ENCODE measurements at regions not wholly inside any gene's neighbourhood (a gene's known extent, or its start where the extent isn't known, plus 50 kb on each side); places are given as distances from the start of the nearest gene placed in this dataset.

DNA sequence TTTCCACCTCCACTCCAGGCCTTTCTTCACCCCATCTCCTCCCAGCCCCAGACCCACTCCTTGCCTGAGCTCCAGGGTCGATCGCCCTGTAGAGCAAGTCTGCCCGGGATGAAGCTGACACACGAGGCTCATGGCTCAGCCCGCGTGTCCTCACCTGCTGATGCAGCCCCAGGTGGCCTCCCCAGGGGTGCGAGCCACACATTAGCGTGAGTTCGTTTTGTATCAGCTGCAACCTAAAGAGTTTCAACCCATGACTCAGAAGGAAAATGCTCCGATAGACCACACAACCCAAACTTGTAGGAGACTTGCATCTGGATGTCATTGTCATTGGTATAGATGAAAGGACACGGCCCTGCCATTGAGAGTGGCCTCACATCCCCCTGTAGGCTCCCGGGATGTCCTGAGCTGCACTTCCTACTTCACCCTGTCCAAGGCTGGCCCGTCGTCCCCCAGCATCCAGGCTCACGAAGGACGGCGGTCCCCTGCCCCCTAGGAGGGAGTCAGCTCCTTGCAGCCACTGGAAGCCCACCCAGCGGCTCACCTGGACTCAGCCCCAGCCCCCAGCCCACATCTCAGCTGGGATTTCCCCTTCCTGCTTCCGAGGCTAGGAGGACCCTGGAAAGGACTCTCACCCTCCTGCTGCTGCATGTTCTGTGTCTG lies 97.7 kb downstream of the HTR5A start:
- no peak for TF ChIP-seq POLR2A (IDR thresholded peaks at IDR 0.05; ENCODE audit: low read depth, low read length)
- no peak for DNase-seq (ENCODE audit: insufficient read length, low spot score)
- no peak for FAIRE-seq

DNA sequence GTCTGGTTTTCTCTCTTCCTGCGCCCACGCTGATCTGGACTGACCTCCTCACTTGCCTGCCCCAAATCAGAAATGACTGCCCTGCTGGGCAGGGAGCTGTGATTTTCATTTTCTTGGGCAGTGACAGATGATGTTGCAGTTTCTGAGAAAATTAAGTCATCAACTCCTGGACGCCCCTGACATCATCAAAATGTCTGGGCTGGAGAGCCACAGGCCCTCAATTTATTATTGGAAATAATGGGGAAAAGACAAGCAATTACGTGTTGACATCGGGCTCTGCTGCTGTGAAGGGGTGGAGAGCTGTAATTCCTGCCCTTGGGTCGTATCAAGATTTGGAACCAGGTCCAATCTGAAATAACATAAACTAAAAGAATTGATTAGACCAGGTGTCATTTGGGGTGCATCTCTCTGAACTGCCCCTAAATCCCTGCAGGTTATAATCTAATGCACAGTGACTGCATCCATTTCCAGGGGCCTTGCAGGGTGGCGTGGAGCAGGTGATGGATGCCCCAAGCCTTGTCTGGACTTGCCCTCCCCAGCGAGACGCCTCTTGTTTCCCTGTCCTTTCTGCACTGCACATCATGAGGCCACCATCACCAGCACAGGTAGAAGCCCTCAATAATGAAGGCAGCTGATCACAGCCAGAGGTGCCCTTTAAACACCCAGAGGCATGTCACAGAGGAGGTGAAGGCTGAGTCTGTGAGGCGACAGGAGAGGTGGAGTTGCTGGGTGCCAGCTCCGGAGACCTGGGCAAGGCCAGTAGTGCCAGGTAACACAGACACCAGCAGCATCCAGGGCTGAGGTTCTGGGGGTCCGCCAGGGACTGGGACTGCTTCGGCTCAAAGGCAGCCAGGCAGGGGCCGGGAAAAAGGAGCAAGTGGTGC lies 98.7 kb downstream of the HTR5A start:
- no peak for FAIRE-seq
- no peak for DNase-seq (ENCODE audit: insufficient read length, low spot score)

GRCh38 chr7:155169498-155170065 lies 99.5 kb downstream of the HTR5A start:
- FAIRE-seq, result no peak
- DNase-seq (ENCODE audit: insufficient read length, low spot score), result no peak
- TF ChIP-seq POLR2A (IDR thresholded peaks at IDR 0.05; ENCODE audit: low read depth, low read length), result no peak

More for the DNA sequence above, 98.7 kb downstream of the HTR5A start:
- no peak for TF ChIP-seq POLR2A (IDR thresholded peaks at IDR 0.05; ENCODE audit: low read depth, low read length)

DNA sequence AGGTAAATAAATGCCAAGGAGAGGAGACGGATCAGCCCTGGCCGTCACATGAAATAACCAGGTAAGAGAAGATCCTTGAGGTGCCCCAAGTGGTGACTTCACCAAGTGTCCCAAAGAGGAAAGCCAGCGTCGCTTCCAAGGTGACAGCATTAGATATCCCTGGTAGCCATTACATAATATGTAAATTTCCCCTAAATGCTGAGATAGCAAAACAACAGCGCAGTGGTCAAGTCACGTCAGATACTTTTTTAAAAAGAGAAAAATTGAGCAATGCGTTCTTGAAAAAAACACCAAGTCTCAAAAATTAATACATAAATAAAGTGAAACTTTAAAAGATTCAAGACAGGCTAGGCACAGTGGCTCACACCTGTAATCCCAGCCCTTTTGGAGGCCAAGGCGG lies 100.2 kb downstream of the HTR5A start:
- DNase-seq (ENCODE audit: insufficient read length, low spot score) (no peak), FAIRE-seq (no peak)
- no peak for TF ChIP-seq POLR2A (IDR thresholded peaks at IDR 0.05; ENCODE audit: low read depth, low read length)

DNA sequence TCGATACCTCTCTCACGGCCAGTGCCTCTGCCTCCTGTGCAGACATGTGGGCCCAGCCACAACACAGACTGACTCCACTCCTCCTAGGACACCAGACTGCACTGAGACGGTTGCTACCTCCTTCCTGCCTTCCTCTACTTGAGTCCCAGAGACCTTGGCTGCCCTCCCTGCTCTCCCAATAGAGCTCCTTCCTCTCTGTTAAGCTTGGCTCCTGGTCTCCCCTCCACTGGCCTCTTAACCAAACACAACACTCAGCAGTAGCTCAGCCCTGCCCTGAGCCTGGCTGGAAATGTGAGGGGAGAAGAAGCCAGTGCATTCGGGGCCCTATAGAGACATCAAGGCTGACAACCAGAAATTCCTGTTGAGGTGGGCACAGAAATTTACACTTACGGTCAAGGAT lies 102.0 kb downstream of the HTR5A start:
- no peak for FAIRE-seq
- no peak for TF ChIP-seq POLR2A (IDR thresholded peaks at IDR 0.05; ENCODE audit: low read depth, low read length)
- DNase-seq (ENCODE audit: insufficient read length, low spot score), result no peak

GRCh38 chr7:155173905-155174304 lies 103.8 kb downstream of the HTR5A start:
- DNase-seq (ENCODE audit: insufficient read length, low spot score) (no peak), FAIRE-seq (no peak)
- no peak for TF ChIP-seq POLR2A (IDR thresholded peaks at IDR 0.05; ENCODE audit: low read depth, low read length)

DNA sequence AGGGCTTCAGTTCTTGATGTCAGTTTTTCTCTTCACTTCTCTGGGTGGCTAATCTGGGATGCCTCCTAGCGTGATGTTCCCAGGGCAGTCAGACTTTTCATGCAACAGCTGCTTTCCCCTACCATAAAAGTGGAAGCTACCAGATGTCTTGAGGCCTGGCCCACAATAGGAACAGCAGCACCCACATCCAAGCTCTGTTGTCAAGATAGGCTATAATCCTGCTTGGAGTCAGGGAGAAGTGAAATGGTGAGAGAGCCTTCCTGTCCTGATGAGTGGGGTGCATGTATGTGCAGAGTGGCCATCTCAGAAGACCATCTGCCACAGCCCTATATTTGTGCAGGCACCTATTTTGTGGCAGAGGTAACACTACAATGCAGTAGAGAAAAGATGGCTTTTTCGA lies 108.0 kb downstream of the HTR5A start:
- no peak for FAIRE-seq
- no peak for DNase-seq (ENCODE audit: insufficient read length, low spot score)
- no peak for TF ChIP-seq POLR2A (IDR thresholded peaks at IDR 0.05; ENCODE audit: low read depth, low read length)

GRCh38 chr7:155181768-155182167 lies 111.6 kb downstream of the HTR5A start:
- FAIRE-seq, result no peak
- DNase-seq (ENCODE audit: insufficient read length, low spot score), result no peak
- no peak for TF ChIP-seq POLR2A (IDR thresholded peaks at IDR 0.05; ENCODE audit: low read depth, low read length)

DNA sequence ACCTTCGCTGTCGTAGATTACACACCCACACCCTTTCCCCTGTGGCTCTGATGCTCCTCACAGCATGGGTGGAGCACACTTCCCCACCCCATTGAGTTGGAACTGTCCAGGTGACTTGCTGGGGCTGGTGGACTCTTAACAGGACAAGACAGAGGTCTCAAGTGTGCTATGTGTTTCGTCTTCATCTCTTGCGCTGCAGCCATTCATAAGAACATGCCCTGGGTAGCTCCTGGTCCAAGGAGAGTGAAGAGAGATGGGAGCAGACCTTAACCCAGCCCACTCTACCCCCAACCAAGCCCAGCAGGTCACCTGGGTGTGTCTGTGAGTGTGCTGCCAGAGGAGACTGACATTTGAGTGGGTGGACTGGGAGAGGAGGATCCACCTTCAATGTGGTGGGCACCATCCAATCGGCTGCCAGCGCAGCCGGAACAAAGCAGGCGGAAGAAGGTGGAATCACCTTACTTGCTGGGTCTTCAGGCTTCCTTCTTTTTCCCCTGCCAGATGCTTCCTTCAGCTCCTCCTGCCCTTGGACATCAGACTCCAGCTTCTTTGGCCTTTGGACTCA lies 112.4 kb downstream of the HTR5A start:
- FAIRE-seq (no peak), DNase-seq (ENCODE audit: insufficient read length, low spot score) (no peak)
- TF ChIP-seq POLR2A (IDR thresholded peaks at IDR 0.05; ENCODE audit: low read depth, low read length), result no peak

DNA sequence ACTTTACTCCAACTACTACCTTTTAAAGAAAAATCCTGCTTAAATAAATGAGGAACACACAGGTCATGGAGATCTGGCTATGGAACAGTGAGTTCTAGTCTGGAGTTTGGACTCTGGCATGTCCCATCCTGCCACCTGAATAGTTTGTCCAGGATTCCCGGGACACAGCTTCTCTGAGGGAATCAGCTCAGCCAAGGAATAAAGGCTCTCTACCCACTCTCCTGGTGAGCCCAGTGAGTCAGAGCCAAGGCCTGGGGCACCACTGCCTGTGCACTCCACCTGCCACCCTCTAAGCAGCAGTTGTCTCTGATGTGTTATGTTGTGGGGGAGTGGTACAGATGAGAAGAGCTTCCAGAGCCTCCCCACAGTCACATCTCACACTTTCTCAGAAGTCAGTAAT lies 113.5 kb downstream of the HTR5A start:
- FAIRE-seq, result no peak

DNA sequence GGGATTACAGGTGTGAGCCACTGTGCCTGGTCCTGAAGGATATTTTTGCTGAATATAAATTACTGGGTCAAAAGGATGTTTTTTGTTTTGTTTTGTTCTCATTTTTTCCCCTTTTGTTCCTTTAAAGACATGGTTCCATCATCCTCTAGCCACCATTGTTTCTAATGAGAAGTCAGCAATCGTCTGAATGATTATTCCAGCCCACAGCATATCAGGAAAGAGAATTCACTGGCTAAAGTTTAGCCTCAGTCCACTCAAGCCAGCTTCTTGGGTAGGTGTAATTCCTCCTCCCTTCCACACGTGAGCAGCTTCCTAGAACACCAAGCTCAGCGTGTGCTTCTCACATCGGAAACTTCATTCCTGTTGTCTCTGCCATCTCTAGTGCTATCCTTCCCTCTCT lies 112.8 kb upstream of the INSIG1 start:
- no peak for TF ChIP-seq POLR2A (IDR thresholded peaks at IDR 0.05; ENCODE audit: low read depth, low read length)
- no peak for DNase-seq (ENCODE audit: insufficient read length, low spot score)
- FAIRE-seq, result no peak

More for the DNA sequence above, 113.5 kb downstream of the HTR5A start:
- no peak for DNase-seq (ENCODE audit: insufficient read length, low spot score)
- no peak for TF ChIP-seq POLR2A (IDR thresholded peaks at IDR 0.05; ENCODE audit: low read depth, low read length)

- TF ChIP-seq POLR2A (IDR thresholded peaks at IDR 0.05; ENCODE audit: low read depth, low read length), result no peak
- no peak for FAIRE-seq
- DNase-seq (ENCODE audit: insufficient read length, low spot score), result no peak
These were observed 110.5 kb upstream of the INSIG1 start for GRCh38 chr7:155187061-155187785.

- no peak for FAIRE-seq
- DNase-seq (ENCODE audit: insufficient read length, low spot score), result no peak
- no peak for TF ChIP-seq POLR2A (IDR thresholded peaks at IDR 0.05; ENCODE audit: low read depth, low read length)
These were observed 109.3 kb upstream of the INSIG1 start for GRCh38 chr7:155188357-155188756.
